ENCODE measurements at regions not wholly inside any gene's neighbourhood (a gene's known extent, or its start where the extent isn't known, plus 50 kb on each side); places are given as distances from the start of the nearest gene placed in this dataset.

DNA sequence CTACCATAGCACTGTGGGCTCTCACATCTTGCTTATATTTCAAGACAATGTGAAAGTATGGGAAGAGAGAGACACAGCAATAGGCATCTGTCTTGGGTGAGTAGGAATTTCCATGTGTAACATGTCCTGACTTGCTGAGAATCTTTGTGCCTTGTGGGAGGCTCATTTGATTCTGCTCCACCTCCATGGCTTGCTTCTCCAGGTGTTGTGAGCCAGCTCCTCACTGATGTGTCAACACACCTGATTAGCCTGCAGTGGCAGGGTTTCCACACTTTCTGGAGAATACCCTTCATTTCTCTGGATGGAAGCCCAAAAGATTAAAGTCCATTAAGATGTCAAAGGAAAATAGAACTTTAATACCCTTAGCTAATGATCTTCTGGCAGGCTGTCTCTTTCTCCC lies 613.6 kb downstream of the ZNF608 start:
- Histone ChIP-seq H4K20me1 (replicated peaks; ENCODE audit: control insufficient read depth, insufficient read depth, low read length) (no peaks in the 10 kb centered on the region), H3K79me2 (ENCODE audit: control insufficient read depth, insufficient read depth, low read length) (no peaks in the 10 kb centered on the region), H2AFZ (ENCODE audit: low read depth, low read length) (no peak overlapping the region), H3K4me3 (no peak overlapping the region), H3K9me1 (ENCODE audit: control insufficient read depth, insufficient read depth, low read length) (no peaks in the 10 kb centered on the region), H3K36me3 (ENCODE audit: control insufficient read depth, insufficient read depth, low read length) (no peaks in the 10 kb centered on the region), H3K27me3 (ENCODE audit: control insufficient read depth in 2 of 2, insufficient read depth in 2 of 2, low read length in 2 of 2) (no peaks in the 10 kb centered on the region), H3K27ac (ENCODE audit: extremely low read depth, low read depth, low read length) (no peak overlapping the region), H3K9ac (ENCODE audit: insufficient read depth in 1 of 2, low read depth in 2 of 2, low read length in 2 of 2) (no peak overlapping the region), H3K9me3 (replicated peaks; ENCODE audit: control insufficient read depth, insufficient read depth, low read depth, low read length) (no peaks in the 10 kb centered on the region), H3K4me1 (replicated peaks in 1 of 2; ENCODE audit: control insufficient read depth in 2 of 2, insufficient read depth in 2 of 2, low read length in 2 of 2) (no peaks in the 10 kb centered on the region), H3K4me2 (ENCODE audit: insufficient read depth, low read length) (no peak overlapping the region)
- ATAC-seq, result no peak
- no peak for FAIRE-seq
- no TSS peak for BruUV-seq (replicated peaks)
- TF ChIP-seq RBM39 (optimal IDR thresholded peaks at IDR 0.05; ENCODE audit: low read depth, low read length) (no peak), PYGO2 (tag; IDR thresholded peaks at IDR 0.05) (no peak), POLR3A (IDR thresholded peaks at IDR 0.05; ENCODE audit: borderline replicate concordance, extremely low read depth, insufficient read depth, insufficient read length) (no peak), ZNF347 (CRISPR knock-in tag; IDR thresholded peaks at IDR 0.05; ENCODE audit: low read depth) (no peak), WHSC1 (IDR thresholded peaks at IDR 0.05; ENCODE audit: low read length) (no peak), ZNF224 (CRISPR knock-in tag; IDR thresholded peaks at IDR 0.05) (no peak), NCOA2 (IDR thresholded peaks at IDR 0.05; ENCODE audit: partially characterized antibody in 2 of 2) (no peak), CBFA2T2 (conservative IDR thresholded peaks at IDR 0.05) (no peak), ZNF408 (CRISPR knock-in tag; IDR thresholded peaks at IDR 0.05; ENCODE audit: low read depth) (no peak)
- TF ChIP-seq, protein P1, sequence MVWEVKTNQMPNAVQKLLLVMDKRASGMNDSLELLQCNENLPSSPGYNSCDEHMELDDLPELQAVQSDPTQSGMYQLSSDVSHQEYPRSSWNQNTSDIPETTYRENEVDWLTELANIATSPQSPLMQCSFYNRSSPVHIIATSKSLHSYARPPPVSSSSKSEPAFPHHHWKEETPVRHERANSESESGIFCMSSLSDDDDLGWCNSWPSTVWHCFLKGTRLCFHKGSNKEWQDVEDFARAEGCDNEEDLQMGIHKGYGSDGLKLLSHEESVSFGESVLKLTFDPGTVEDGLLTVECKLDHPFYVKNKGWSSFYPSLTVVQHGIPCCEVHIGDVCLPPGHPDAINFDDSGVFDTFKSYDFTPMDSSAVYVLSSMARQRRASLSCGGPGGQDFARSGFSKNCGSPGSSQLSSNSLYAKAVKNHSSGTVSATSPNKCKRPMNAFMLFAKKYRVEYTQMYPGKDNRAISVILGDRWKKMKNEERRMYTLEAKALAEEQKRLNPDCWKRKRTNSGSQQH (CRISPR knock-in tag; IDR thresholded peaks at IDR 0.05), result no peak
- TF ChIP-seq, protein P2, sequence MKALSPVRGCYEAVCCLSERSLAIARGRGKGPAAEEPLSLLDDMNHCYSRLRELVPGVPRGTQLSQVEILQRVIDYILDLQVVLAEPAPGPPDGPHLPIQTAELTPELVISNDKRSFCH (CRISPR knock-in tag; IDR thresholded peaks at IDR 0.05), result no peak
- TF ChIP-seq, protein P2 (tag; IDR thresholded peaks at IDR 0.05), result no peak
- TF ChIP-seq, protein P3, sequence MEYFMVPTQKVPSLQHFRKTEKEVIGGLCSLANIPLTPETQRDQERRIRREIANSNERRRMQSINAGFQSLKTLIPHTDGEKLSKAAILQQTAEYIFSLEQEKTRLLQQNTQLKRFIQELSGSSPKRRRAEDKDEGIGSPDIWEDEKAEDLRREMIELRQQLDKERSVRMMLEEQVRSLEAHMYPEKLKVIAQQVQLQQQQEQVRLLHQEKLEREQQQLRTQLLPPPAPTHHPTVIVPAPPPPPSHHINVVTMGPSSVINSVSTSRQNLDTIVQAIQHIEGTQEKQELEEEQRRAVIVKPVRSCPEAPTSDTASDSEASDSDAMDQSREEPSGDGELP (CRISPR knock-in tag; IDR thresholded peaks at IDR 0.05; ENCODE audit: borderline replicate concordance), result no peak
- intact Hi-C loops (cut with micrococcal nuclease) (no loop called here), in situ Hi-C loops (cut with MboI) (no loop called here)
- POLR2A ChIA-PET, result no interaction called here
- CTCF ChIA-PET (ENCODE audit: low intra/inter-chr PET ratio), result no interaction called here
- no peak for DNase-seq (ENCODE audit: extremely low read depth in 1 of 4, low spot score in 3 of 4)

Data from K562 (cell line).